HEK293 (cell line): ENCODE measurements at regions not wholly inside any gene's neighbourhood (a gene's known extent, or its start where the extent isn't known, plus 50 kb on each side); places are given as distances from the start of the nearest gene placed in this dataset.
"Not testable (repeated sequence)": the region's sequence is repeated elsewhere in the genome, so short reads cannot be mapped to it uniquely, and the experiment has no call there.

Experiments
- CTCF ChIA-PET: fragments of 350-600 bp; formaldehyde crosslinking; extraction: SDS; loops from one replicate; lab custom pipeline; 2021; ENCODE audit warnings: antibody characterized with exemption; lab: Yijun Ruan, JAX
- POLR2A ChIA-PET: fragments of 300-600 bp; formaldehyde crosslinking; extraction: SDS; loops from one replicate; lab custom pipeline; 2020; ENCODE audit warnings: antibody characterized with exemption, inconsistent platforms; lab: Yijun Ruan, JAX
- H3K27ac ChIP-seq: fragments of 200-500 bp; sonication (Bioruptor generic); 2 replicates; pipeline ENCODE4 v1.5.1; 2014; ENCODE audit warnings: low read depth, low read length, control low read depth, inconsistent platforms; ENCODE audit errors: extremely low read depth
- H3K36me3 ChIP-seq, 2 experiments: fragments of 200-500 bp in 1 of 2; sonication (Bioruptor generic) in 1 of 2; 1 replicate in 1 of 2; 2 replicates in 1 of 2; pipeline ENCODE4 v1.5.1; 2014 to 2017; ENCODE audit warnings: inconsistent platforms in 2 of 2, low read length in 2 of 2; ENCODE audit not compliant: control insufficient read depth in 2 of 2, insufficient read depth in 1 of 2
- H3K4me1 ChIP-seq: fragments of 200-500 bp; sonication (Bioruptor generic); 2 replicates; pipeline ENCODE4 v1.5.1; 2014; ENCODE audit warnings: mild to moderate bottlenecking, low read length, inconsistent platforms; ENCODE audit not compliant: control insufficient read depth, insufficient read depth
- H3K4me3 ChIP-seq: 2 replicates; pipeline ENCODE4 v1.5.1; 2011; ENCODE audit warnings: low read depth, mild to moderate bottlenecking, control low read depth, low read length, moderate library complexity
- H3K9me3 ChIP-seq: fragments of 200-500 bp; sonication (Bioruptor generic); 2 replicates; pipeline ENCODE4 v1.5.1; 2014; ENCODE audit warnings: low read depth, low read length, inconsistent platforms; ENCODE audit not compliant: control insufficient read depth, insufficient read depth
- ATF2 ChIP-seq: fragments of 450-650 bp; formaldehyde crosslinking; IDR thresholded peaks from 2 replicates; pipeline ENCODE4 v1.5.1; 2016; ENCODE audit warnings: missing biosample characterization, missing genetic modification characterization, low read depth
- HIC1 ChIP-seq: fragments of 450-650 bp; formaldehyde crosslinking; IDR thresholded peaks from 2 replicates; pipeline ENCODE4 v1.5.1; 2016; ENCODE audit warnings: missing biosample characterization, missing genetic modification characterization
- KLF8 ChIP-seq: fragments of 450-650 bp; formaldehyde crosslinking; IDR thresholded peaks from 2 replicates; pipeline ENCODE4 v1.5.1; 2016; ENCODE audit warnings: missing biosample characterization, missing genetic modification characterization
- PRDM4 ChIP-seq: fragments of 450-650 bp; formaldehyde crosslinking; IDR thresholded peaks from 2 replicates; pipeline ENCODE4 v1.5.1; 2017; ENCODE audit warnings: missing biosample characterization, missing genetic modification characterization
- ZBTB1 ChIP-seq: fragments of 450-650 bp; formaldehyde crosslinking; IDR thresholded peaks from 2 replicates; pipeline ENCODE4 v1.5.1; 2016; ENCODE audit warnings: missing biosample characterization, missing genetic modification characterization
- ZFP37 ChIP-seq: fragments of 450-650 bp; formaldehyde crosslinking; IDR thresholded peaks from 2 replicates; pipeline ENCODE4 v1.5.1; 2016; ENCODE audit warnings: missing biosample characterization, missing genetic modification characterization
- ZNF10 ChIP-seq: fragments of 450-650 bp; formaldehyde crosslinking; IDR thresholded peaks from 2 replicates; pipeline ENCODE4 v1.5.1; 2017; ENCODE audit warnings: missing biosample characterization, missing genetic modification characterization
- ZNF132 ChIP-seq: fragments of 450-650 bp; formaldehyde crosslinking; IDR thresholded peaks from 2 replicates; pipeline ENCODE4 v1.5.1; 2017; ENCODE audit warnings: missing biosample characterization, missing genetic modification characterization, borderline replicate concordance
- ZNF146 ChIP-seq: fragments of 450-650 bp; formaldehyde crosslinking; IDR thresholded peaks from 2 replicates; pipeline ENCODE4 v1.5.1; 2016; ENCODE audit warnings: missing biosample characterization, missing genetic modification characterization
- ZNF174 ChIP-seq: fragments of 450-650 bp; formaldehyde crosslinking; IDR thresholded peaks from 2 replicates; pipeline ENCODE4 v1.5.0; 2017; ENCODE audit warnings: missing biosample characterization, mild to moderate bottlenecking, missing genetic modification characterization
- ZNF24 ChIP-seq: fragments of 450-650 bp; formaldehyde crosslinking; IDR thresholded peaks from 2 replicates; pipeline ENCODE4 v1.5.1; 2016; ENCODE audit warnings: missing biosample characterization, missing genetic modification characterization
- ZNF280D ChIP-seq: fragments of 450-650 bp; formaldehyde crosslinking; IDR thresholded peaks from 2 replicates; pipeline ENCODE4 v1.5.1; 2016; ENCODE audit warnings: missing biosample characterization, missing genetic modification characterization
- ZNF302 ChIP-seq: fragments of 450-650 bp; formaldehyde crosslinking; IDR thresholded peaks from 2 replicates; pipeline ENCODE4 v1.5.1; 2016; ENCODE audit warnings: missing biosample characterization, missing genetic modification characterization, low read depth
- ZNF501 ChIP-seq: fragments of 450-650 bp; formaldehyde crosslinking; IDR thresholded peaks from 2 replicates; pipeline ENCODE4 v1.5.1; 2016; ENCODE audit warnings: missing biosample characterization, missing genetic modification characterization

DNA sequence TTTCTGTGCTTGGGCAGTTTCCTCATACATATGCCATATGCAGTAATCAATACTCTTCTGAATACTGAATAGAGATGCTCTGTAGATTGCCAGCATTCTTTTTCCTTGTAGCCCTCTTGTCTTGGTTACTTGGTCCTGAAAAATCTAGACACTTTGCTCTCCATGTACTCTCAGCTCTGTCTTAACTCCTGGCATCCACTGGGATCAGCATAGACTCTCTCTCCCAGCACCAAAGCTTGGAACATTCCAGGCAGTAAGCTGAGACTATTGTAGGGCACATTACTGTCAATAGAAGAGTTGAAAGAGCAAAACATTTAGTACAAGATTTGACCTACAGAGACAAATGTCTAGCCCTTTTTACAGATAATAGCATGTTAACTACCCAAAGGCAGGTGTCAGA is 1100.3 kb downstream of the TBL1XR1 start:
- CTCF ChIA-PET: no interaction called here
- POLR2A ChIA-PET: no interaction called here
- TF ChIP-seq HIC1 (tag by site-specific recombination) (no peak), ZNF302 (tag by site-specific recombination) (no peak), ZNF24 (no peak), ZFP37 (no peak), ZNF501 (no peak), ATF2 (no peak), ZBTB1 (tag by site-specific recombination) (no peak), PRDM4 (tag by site-specific recombination) (no peak), ZNF174 (tag by site-specific recombination) (no peak), ZNF10 (tag by site-specific recombination) (no peak), ZNF132 (tag by site-specific recombination) (no peak), KLF8 (tag by site-specific recombination) (no peak)
- TF ChIP-seq, all 188 proteins: peak for 0
- no peaks in the 10 kb centered on the region for H3K4me1 ChIP-seq
- H3K36me3 ChIP-seq: no peaks in the 10 kb centered on the region
- no peak overlapping the region for H3K27ac ChIP-seq
- H3K9me3 ChIP-seq: no peaks in the 10 kb centered on the region
- H3K4me3 ChIP-seq: no peak overlapping the region

GRCh38 chr3:176093892-176094291 is 1103.4 kb downstream of the TBL1XR1 start:
- POLR2A ChIA-PET: not testable (repeated sequence)

More at GRCh38 chr3:176093892-176094291, 1103.4 kb downstream of the TBL1XR1 start:
- H3K4me1 ChIP-seq, H3K27ac ChIP-seq, H3K9me3 ChIP-seq, H3K4me3 ChIP-seq, H3K36me3 ChIP-seq, CTCF ChIA-PET: not testable (repeated sequence)
- TF ChIP-seq ZNF146 (peak; percentile 89), ZNF280D (tag by site-specific recombination) (peak; percentile 91)
